ENCODE measurements at regions not wholly inside any gene's neighbourhood (a gene's known extent, or its start where the extent isn't known, plus 50 kb on each side); places are given as distances from the start of the nearest gene placed in this dataset.

DNA sequence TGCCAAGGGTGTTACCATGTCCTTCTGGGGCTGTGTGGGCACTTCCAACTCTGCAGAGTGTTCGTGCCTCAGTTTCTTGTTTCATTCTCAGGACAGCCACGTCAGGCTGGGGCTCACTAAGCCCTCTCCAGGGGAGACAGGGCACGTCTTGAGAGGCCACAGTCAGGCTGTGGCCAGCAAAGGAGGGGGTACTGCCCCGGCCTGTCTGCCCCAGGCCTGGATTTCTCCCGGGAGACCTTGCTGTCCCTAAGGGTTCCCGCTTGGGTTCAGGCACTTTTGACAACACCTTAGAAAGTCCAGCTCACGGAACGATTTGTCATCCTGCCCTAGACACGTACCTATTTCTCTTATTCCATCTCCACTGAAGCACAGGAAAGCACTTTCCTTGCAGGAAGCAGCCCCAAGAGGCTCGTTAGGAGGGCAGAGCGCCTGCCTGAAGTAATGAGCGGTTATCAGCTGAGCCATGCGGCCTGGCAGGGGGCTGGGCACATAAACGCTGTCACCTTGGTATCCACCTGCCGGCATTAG lies 290.4 kb upstream of the RTL1 start:
- no peak for DNase-seq (ENCODE audit: low spot score)
- ChIA-PET POLR2A (no interaction called here), CTCF (ENCODE audit: low intra/inter-chr PET ratio, low total read pairs) (no interaction called here)
- Histone ChIP-seq H3K9me3 (ENCODE audit: low read length) (no peaks in the 10 kb centered on the region), H3K4me2 (ENCODE audit: low read depth, low read length) (no peak overlapping the region), H3K4me3 (replicated peaks in 1 of 3; ENCODE audit: insufficient read depth in 1 of 3, low read depth in 2 of 3, low read length in 3 of 3) (no peak overlapping the region), H3K79me2 (ENCODE audit: insufficient read depth, low read length) (no peaks in the 10 kb centered on the region), H3K27me3 (ENCODE audit: control insufficient read depth in 1 of 2, insufficient read depth in 2 of 2, low read length in 2 of 2) (peaks cover 16 to 55% of the 10 kb centered on the region in 2 experiments), H3K4me1 (ENCODE audit: insufficient read depth, low read length) (no peaks in the 10 kb centered on the region), H3K36me3 (replicated peaks in 1 of 2; ENCODE audit: control insufficient read depth in 1 of 2, insufficient read depth in 2 of 2, low read length in 2 of 2) (no peaks in the 10 kb centered on the region), H3K27ac (ENCODE audit: extremely low read length, insufficient read depth, low read length) (no peak overlapping the region), H2AFZ (ENCODE audit: low read length) (no peak overlapping the region), H4K20me1 (ENCODE audit: insufficient read depth, low read length) (no peaks in the 10 kb centered on the region), H3K9ac (ENCODE audit: insufficient read depth, low read depth, low read length) (no peak overlapping the region)
- ATAC-seq, result no peak
- no TSS peak for BruUV-seq (replicated peaks)
- FAIRE-seq, result no peak
- in situ Hi-C loops (cut with HindIII; ENCODE audit: extremely low pct_ligation_motif_present, low pct_unique_long_range_greater_than_20kb) (no loop called here), intact Hi-C loops (cut with micrococcal nuclease; ENCODE audit: unreplicated experiment) (no loop called here)
- TF ChIP-seq ZGPAT (CRISPR knock-in tag; IDR thresholded peaks at IDR 0.05) (no peak), TRIM24 (CRISPR knock-in tag; IDR thresholded peaks at IDR 0.05) (no peak), MEIS2 (CRISPR knock-in tag; IDR thresholded peaks at IDR 0.05) (no peak), EZH2 (conservative IDR thresholded peaks at IDR 0.05; ENCODE audit: low read depth, low read length) (no peak), NR2C2 (CRISPR knock-in tag; IDR thresholded peaks at IDR 0.05; ENCODE audit: borderline replicate concordance) (no peak), ZBTB7B (CRISPR knock-in tag; IDR thresholded peaks at IDR 0.05) (no peak), RXRB (CRISPR knock-in tag; IDR thresholded peaks at IDR 0.05; ENCODE audit: borderline replicate concordance) (no peak), CEBPB (IDR thresholded peaks at IDR 0.05; ENCODE audit: borderline replicate concordance, low read depth, low read length) (no peak), ZNF615 (CRISPR knock-in tag; IDR thresholded peaks at IDR 0.05; ENCODE audit: borderline replicate concordance) (no peak)
- TF ChIP-seq, protein P1, sequence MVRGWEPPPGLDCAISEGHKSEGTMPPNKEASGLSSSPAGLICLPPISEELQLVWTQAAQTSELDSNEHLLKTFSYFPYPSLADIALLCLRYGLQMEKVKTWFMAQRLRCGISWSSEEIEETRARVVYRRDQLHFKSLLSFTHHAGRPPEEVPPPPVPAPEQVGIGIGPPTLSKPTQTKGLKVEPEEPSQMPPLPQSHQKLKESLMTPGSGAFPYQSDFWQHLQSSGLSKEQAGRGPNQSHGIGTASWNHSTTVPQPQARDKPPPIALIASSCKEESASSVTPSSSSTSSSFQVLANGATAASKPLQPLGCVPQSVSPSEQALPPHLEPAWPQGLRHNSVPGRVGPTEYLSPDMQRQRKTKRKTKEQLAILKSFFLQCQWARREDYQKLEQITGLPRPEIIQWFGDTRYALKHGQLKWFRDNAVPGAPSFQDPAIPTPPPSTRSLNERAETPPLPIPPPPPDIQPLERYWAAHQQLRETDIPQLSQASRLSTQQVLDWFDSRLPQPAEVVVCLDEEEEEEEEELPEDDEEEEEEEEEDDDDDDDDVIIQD (CRISPR knock-in tag; IDR thresholded peaks at IDR 0.05; ENCODE audit: low read depth), result no peak
- WGBS (ENCODE audit: low lambda C conversion rate), result 23% methylated on average over 9 of the region's 15 CpGs
